MCF 10A (cell line): ENCODE measurements at regions not wholly inside any gene's neighbourhood (a gene's known extent, or its start where the extent isn't known, plus 50 kb on each side); places are given as distances from the start of the nearest gene placed in this dataset. TPM values are rescaled to one million over a fixed set of nuclear protein-coding genes. Genes with fewer than 3 reads are reported as not detected.

Experiments used
- BruUV-seq: library from RNA; stranded (reverse); fragments of 400-500 nt; replicated peaks from 2 replicates; lab custom pipeline; 2021; lab: Mats Ljungman, UMichigan
- CTCF ChIA-PET: fragments of 300-600 bp; sonication (Branson Sonifier 250); formaldehyde crosslinking; extraction: SDS; loops from one replicate; lab custom pipeline; 2021; ENCODE audit warnings: antibody characterized with exemption, inconsistent platforms; lab: Yijun Ruan, JAX
- POLR2A ChIA-PET: fragments of 300-600, 350-650 bp; sonication (Branson Sonifier 250); formaldehyde crosslinking; extraction: SDS; loops from one replicate; lab custom pipeline; 2020; ENCODE audit warnings: antibody characterized with exemption, inconsistent platforms; lab: Yijun Ruan, JAX
- DNase-seq: peaks from one replicate; pipeline ENCODE4 v3.0.0-alpha.2; 2018; ENCODE audit not compliant: unreplicated experiment
- H3K27ac Mint-ChIP-seq: one replicate; pipeline ENCODE4 v1.8.0; 2022; ENCODE audit warnings: mild to moderate bottlenecking, low read depth, mixed read lengths; ENCODE audit not compliant: unreplicated experiment
- H3K27me3 Mint-ChIP-seq: one replicate; pipeline ENCODE4 v1.8.0; 2022; ENCODE audit warnings: mixed read lengths; ENCODE audit not compliant: insufficient read depth, unreplicated experiment
- H3K36me3 Mint-ChIP-seq: one replicate; pipeline ENCODE4 v1.8.0; 2022; ENCODE audit warnings: mild to moderate bottlenecking, moderate library complexity, mixed read lengths; ENCODE audit not compliant: insufficient read depth, unreplicated experiment
- H3K4me1 Mint-ChIP-seq: one replicate; pipeline ENCODE4 v1.8.0; 2022; ENCODE audit warnings: mixed read lengths; ENCODE audit not compliant: insufficient read depth, unreplicated experiment
- H3K4me3 Mint-ChIP-seq: one replicate; pipeline ENCODE4 v1.8.0; 2022; ENCODE audit warnings: mild to moderate bottlenecking, moderate library complexity, mixed read lengths; ENCODE audit not compliant: unreplicated experiment
- H3K9me3 Mint-ChIP-seq: one replicate; pipeline ENCODE4 v1.8.0; 2022; ENCODE audit warnings: mixed read lengths; ENCODE audit not compliant: unreplicated experiment
- intact Hi-C: fragments of 100-400 bp; cut with micrococcal nuclease; formaldehyde crosslinking; loops from 2 replicates; pipeline ENCODE4 v1.14.1; 2022
- microRNA-seq: library from miRNA; unstranded; fragments of <30 nt; microRNA quantifications from one replicate; pipeline ENCODE4 v1.2.0, GENCODE V29; 2022
- TF ChIP-seq, protein P1 (sequence below): fragments of 200-600 bp; IDR thresholded peaks from one replicate; pipeline ENCODE4 v1.8.0; 2022; ENCODE audit warnings: antibody characterized with exemption, mild to moderate bottlenecking; ENCODE audit not compliant: unreplicated experiment

DNA sequence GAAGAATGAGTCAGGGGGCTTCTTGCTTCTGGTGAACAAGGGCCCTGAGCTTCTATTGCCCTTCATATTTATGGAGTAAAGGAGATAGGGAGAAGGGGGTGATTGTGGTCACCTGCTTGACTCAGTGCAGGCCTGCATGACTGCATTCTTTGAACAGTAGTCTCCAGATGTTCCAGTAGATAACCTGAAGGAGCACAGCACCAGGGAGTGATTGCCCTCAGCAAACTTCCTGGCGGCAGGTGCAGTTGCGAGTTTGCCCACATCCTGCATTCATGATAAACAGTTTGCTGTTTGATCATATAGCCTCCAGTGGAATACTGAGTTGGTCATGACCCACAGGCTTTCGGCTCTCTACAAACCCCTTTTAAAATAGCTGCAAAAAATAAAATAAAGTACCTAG, 1632.7 kb downstream of the OTOL1 start:
- Mint-ChIP-seq H3K9me3 (peaks cover 22% of the 10 kb centered on the region), H3K27me3 (no peaks in the 10 kb centered on the region), H3K27ac (no peak overlapping the region), H3K4me1 (no peaks in the 10 kb centered on the region), H3K36me3 (no peaks in the 10 kb centered on the region), H3K4me3 (no peak overlapping the region)
- CTCF ChIA-PET: no interaction called here
- intact Hi-C loops: no loop called here
- no TSS peak for BruUV-seq
- DNase-seq: no peak
- TF ChIP-seq, protein P1, sequence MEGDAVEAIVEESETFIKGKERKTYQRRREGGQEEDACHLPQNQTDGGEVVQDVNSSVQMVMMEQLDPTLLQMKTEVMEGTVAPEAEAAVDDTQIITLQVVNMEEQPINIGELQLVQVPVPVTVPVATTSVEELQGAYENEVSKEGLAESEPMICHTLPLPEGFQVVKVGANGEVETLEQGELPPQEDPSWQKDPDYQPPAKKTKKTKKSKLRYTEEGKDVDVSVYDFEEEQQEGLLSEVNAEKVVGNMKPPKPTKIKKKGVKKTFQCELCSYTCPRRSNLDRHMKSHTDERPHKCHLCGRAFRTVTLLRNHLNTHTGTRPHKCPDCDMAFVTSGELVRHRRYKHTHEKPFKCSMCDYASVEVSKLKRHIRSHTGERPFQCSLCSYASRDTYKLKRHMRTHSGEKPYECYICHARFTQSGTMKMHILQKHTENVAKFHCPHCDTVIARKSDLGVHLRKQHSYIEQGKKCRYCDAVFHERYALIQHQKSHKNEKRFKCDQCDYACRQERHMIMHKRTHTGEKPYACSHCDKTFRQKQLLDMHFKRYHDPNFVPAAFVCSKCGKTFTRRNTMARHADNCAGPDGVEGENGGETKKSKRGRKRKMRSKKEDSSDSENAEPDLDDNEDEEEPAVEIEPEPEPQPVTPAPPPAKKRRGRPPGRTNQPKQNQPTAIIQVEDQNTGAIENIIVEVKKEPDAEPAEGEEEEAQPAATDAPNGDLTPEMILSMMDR: no peak
- POLR2A ChIA-PET: no interaction called here

DNA sequence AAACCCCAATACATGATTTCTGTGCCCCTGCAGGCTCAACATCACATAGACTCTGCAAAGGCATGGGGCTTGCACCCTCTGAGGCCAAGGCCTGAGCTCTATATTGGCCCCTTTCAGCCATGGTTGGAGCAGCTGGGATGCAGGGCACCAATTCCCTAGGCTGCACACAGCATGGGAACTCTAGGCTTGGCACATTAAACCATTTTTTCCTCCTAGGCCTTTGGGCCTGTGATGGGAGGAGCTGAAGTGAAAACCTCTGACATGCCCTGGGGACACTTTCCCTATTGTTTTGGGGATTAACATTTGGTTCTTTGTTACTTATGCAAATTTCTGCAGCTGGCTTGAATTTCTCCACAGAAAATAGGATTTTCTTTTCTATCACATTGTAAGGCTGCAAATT, 1629.5 kb downstream of the OTOL1 start:
- Mint-ChIP-seq H3K27me3 (no peaks in the 10 kb centered on the region), H3K9me3 (peaks cover 22% of the 10 kb centered on the region), H3K27ac (no peak overlapping the region), H3K4me3 (no peak overlapping the region), H3K36me3 (no peaks in the 10 kb centered on the region), H3K4me1 (peaks cover 2% of the 10 kb centered on the region)
- POLR2A ChIA-PET: no interaction called here
- CTCF ChIA-PET: interaction anchor here (0.9 kb wide), 1 partner anchor 28 kb away, joined by 3 read pairs; no protein-coding TSS in a partner anchor
- DNase-seq: no peak
- no TSS peak for BruUV-seq
- TF ChIP-seq, protein P1: no peak
- intact Hi-C loops: no loop called here

Small RNAs in the stretch of these regions (microRNA-seq; reads per million reads assigned to microRNA genes)
- gene MIR1263: not detected
